ENCODE measurements at regions not wholly inside any gene's neighbourhood (a gene's known extent, or its start where the extent isn't known, plus 50 kb on each side); places are given as distances from the start of the nearest gene placed in this dataset.

DNA sequence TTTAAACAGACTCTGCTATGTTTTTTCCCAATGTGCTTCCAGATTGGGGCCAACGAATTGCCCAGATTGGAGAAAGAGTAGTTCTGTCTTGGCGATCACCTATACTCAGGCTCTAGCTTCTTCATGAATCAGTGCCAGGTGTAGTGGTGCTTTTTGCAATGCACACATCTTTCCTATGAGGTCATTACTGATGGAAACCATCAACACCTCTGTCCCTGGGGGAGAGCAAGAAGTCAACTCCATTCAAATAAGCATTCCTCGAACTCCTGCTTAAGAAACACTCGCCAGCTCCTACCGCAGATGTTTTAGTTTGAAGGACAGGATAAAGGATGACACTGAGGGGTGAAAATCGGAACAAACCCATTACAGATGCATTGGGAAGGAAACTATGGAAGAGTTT lies 156.5 kb upstream of the DKK2 start:
- Histone ChIP-seq H3K36me3 (no peaks in the 10 kb centered on the region), H3K27ac (no peak overlapping the region), H3K4me1 (no peaks in the 10 kb centered on the region), H3K4me3 (no peak overlapping the region), H3K27me3 (no peaks in the 10 kb centered on the region), H3K9me3 (no peaks in the 10 kb centered on the region)
- intact Hi-C loops (cut with DNase I): no loop called here
- TF ChIP-seq, protein P1, sequence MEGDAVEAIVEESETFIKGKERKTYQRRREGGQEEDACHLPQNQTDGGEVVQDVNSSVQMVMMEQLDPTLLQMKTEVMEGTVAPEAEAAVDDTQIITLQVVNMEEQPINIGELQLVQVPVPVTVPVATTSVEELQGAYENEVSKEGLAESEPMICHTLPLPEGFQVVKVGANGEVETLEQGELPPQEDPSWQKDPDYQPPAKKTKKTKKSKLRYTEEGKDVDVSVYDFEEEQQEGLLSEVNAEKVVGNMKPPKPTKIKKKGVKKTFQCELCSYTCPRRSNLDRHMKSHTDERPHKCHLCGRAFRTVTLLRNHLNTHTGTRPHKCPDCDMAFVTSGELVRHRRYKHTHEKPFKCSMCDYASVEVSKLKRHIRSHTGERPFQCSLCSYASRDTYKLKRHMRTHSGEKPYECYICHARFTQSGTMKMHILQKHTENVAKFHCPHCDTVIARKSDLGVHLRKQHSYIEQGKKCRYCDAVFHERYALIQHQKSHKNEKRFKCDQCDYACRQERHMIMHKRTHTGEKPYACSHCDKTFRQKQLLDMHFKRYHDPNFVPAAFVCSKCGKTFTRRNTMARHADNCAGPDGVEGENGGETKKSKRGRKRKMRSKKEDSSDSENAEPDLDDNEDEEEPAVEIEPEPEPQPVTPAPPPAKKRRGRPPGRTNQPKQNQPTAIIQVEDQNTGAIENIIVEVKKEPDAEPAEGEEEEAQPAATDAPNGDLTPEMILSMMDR (IDR thresholded peaks at IDR 0.05): no peak
- TF ChIP-seq POLR2AphosphoS5 (IDR thresholded peaks at IDR 0.05; ENCODE audit: insufficient read depth in 1 of 2, low read depth in 1 of 2): no peak
- TF ChIP-seq POLR2A (IDR thresholded peaks at IDR 0.05): no peak
- DNase-seq (ENCODE audit: extremely low spot score in 2 of 2): no peak

DNA sequence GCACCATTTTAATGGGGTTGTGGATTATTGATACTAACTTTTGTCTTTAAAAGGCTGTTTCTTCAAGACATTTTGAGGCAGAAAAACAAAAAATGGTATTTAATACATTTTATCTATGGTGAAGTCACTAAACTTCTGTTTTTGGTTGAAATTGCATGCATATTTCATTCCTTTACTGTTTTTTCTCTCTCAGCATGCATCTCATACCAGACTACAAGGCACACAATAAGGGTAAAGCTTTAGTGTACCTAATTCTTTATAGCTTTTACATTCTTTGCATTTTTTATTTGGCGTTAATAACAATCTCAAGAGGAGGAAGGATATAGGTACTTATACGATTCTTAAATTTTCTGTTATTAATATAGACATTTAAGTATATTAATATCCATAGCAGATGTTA lies 151.0 kb upstream of the DKK2 start:
- intact Hi-C loops (cut with DNase I): no loop called here
- Histone ChIP-seq H3K4me3 (no peak overlapping the region), H3K36me3 (no peaks in the 10 kb centered on the region), H3K27ac (no peak overlapping the region), H3K27me3 (no peaks in the 10 kb centered on the region), H3K4me1 (no peaks in the 10 kb centered on the region), H3K9me3 (no peaks in the 10 kb centered on the region)
- TF ChIP-seq POLR2A (IDR thresholded peaks at IDR 0.05): no peak
- TF ChIP-seq, protein P1 (IDR thresholded peaks at IDR 0.05): no peak
- no peak for TF ChIP-seq POLR2AphosphoS5 (IDR thresholded peaks at IDR 0.05; ENCODE audit: insufficient read depth in 1 of 2, low read depth in 1 of 2)
- no peak for DNase-seq (ENCODE audit: extremely low spot score in 2 of 2)

DNA sequence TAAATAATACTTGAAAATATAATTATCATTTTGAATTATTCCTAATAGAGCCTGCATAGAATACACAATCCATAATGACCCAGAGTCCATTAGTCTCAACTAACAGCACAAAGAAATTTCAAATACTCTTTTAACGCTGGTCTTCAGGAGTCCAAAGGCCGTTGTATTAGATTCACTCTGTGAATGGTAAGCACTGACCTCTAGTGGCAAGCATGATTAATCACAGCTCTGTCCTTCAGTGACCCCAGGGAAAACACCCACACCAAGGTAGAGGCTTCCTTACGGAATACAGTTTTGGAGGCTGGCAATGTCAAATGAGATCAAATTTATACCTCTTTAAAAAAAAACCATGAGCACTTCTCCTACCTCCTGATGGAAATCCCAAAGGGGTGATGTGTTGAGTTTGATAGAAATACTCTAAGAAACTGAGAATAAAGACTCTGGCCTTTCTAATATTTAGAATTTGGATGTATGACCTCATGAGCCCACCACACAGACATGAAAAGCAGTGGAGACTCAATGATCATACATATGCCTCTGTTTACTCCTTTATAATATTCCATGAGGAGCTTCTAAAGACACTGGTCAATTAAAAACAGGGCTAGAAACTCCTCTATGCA lies 147.2 kb upstream of the DKK2 start:
- Histone ChIP-seq H3K27me3 (no peaks in the 10 kb centered on the region), H3K4me1 (no peaks in the 10 kb centered on the region), H3K9me3 (no peaks in the 10 kb centered on the region), H3K36me3 (no peaks in the 10 kb centered on the region), H3K4me3 (no peak overlapping the region), H3K27ac (no peak overlapping the region)
- TF ChIP-seq, protein P1 (IDR thresholded peaks at IDR 0.05): peak in 2 of 3 experiments; percentile 65 to 71
- TF ChIP-seq POLR2A (IDR thresholded peaks at IDR 0.05): no peak
- no peak for DNase-seq (ENCODE audit: extremely low spot score in 2 of 2)
- intact Hi-C loops (cut with DNase I): no loop called here

DNA sequence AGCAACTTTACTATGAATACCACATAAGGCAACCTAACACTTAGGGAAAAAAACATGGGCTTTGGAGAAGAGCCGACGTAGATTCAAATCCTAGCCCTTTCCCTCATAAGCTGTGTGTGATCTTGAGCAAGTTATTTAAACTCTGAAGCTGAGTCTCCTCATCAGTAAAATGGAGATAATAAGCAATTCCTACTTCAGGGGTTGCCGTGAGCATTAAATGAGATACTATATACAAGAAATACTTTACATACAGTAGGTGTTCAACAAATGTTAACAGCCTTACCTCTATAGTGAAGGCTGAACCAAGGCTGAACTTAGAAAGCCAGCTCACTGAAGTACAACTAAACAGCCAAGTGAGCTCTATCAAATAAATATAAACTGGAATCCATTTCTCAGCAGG lies 146.2 kb upstream of the DKK2 start:
- Histone ChIP-seq H3K4me3 (no peak overlapping the region), H3K27ac (no peak overlapping the region), H3K36me3 (no peaks in the 10 kb centered on the region), H3K27me3 (no peaks in the 10 kb centered on the region), H3K9me3 (no peaks in the 10 kb centered on the region), H3K4me1 (no peaks in the 10 kb centered on the region)
- intact Hi-C loops (cut with DNase I): no loop called here
- no peak for DNase-seq (ENCODE audit: extremely low spot score in 2 of 2)
- TF ChIP-seq POLR2AphosphoS5 (IDR thresholded peaks at IDR 0.05; ENCODE audit: insufficient read depth in 1 of 2, low read depth in 1 of 2) (no peak), POLR2A (IDR thresholded peaks at IDR 0.05) (no peak)
- TF ChIP-seq, protein P1 (IDR thresholded peaks at IDR 0.05): no peak

DNA sequence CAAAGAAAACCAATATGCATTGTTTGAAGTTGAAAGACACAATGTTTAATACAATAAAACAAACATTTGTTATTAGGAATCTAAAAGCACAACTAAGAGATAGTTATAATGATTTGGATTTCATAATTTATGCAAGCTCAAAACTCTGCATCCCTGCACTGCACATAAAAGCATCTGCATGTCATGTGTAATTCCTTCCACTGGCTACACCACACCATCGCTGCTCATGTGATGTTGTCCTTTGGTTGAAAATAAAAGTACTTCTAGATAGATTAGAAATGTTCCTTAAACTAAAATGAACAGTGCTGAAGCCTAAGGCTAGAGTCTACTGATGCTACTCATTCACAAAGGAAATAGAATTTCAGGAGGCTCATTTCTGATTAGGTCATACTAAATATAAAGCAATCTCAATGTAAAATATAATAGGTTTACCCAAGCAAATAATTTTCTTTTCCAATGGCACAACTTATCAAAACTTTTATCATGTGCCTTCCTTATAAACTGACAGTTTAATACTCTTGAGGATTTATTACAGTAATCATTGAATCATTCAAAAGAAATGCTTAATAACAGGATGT lies 130.8 kb upstream of the DKK2 start:
- Histone ChIP-seq H3K9me3 (peaks cover 5% of the 10 kb centered on the region), H3K4me1 (no peaks in the 10 kb centered on the region), H3K27me3 (no peaks in the 10 kb centered on the region), H3K27ac (no peak overlapping the region), H3K36me3 (no peaks in the 10 kb centered on the region), H3K4me3 (no peak overlapping the region)
- no peak for DNase-seq (ENCODE audit: extremely low spot score in 2 of 2)
- TF ChIP-seq, protein P1 (IDR thresholded peaks at IDR 0.05): no peak
- TF ChIP-seq POLR2A (IDR thresholded peaks at IDR 0.05) (no peak), POLR2AphosphoS5 (IDR thresholded peaks at IDR 0.05; ENCODE audit: insufficient read depth in 1 of 2, low read depth in 1 of 2) (no peak)
- intact Hi-C loops (cut with DNase I): no loop called here
